ENCODE measurements at regions not wholly inside any gene's neighbourhood (a gene's known extent, or its start where the extent isn't known, plus 50 kb on each side); places are given as distances from the start of the nearest gene placed in this dataset.

DNA sequence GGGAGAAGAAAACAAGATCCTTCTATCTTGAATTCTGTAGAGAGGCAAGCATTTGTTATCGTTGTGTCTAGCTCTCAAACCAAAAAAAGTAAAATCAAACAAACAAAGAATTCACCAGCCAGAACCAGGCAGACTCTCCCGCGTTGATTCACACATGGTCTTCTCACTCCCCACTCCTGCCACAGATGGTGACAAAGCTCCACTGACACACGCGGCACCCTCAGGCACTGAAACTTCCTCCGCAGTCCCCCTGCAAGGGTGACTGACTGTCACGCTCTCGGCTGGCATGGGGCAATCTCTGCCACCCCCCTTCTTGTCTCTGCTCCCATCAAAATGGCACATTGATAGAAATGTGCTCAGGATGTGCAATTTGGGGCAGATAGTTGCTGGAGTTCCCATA is 304.9 kb downstream of the DHX15 start:
- no peak for DNase-seq

DNA sequence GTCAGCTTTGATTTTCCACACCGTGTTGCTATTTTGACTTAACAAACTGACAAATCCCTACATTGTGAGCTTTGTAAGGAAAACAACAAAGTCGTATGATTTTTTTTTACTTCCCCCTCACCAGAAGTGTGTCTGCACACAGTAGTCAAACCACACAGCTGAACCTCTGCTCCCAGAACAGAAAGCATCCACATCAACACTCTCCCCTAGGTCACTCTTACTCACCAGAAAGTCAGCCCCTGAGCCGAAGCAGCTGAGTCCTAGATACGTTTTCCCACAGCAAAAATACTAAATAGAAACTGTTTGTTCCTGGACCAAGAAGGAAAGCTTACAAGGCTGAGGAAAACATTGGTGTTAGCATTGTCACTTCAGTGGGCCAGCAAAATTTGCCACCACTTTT is 305.7 kb downstream of the DHX15 start:
- DNase-seq = no peak

DNA sequence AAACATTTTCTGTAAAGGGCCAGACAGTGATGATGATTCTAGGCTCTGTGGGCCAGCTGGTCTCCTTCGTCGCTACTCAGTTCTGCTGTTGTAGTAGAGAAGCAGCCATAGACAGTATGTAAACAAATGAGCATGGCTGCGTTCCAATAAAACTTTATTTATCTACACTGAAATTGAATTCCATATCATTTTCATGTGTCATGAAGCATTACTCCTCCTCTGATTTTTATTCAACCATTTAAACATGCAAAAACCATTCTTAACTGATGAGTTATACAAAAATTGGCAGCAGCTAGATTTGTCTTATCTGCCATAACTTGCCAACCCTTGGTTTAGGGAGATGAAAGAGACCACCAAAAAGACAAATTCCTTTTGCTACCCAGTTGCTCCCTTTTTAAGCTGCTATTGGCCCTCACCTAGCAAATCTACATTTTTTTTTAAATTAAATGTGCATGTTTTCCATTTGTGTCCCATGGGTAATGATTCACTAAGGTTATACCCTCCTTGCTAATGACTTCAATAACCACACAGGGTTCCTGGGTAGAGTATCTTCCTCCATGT is 309.9 kb downstream of the DHX15 start:
- DNase-seq = no peak

DNA sequence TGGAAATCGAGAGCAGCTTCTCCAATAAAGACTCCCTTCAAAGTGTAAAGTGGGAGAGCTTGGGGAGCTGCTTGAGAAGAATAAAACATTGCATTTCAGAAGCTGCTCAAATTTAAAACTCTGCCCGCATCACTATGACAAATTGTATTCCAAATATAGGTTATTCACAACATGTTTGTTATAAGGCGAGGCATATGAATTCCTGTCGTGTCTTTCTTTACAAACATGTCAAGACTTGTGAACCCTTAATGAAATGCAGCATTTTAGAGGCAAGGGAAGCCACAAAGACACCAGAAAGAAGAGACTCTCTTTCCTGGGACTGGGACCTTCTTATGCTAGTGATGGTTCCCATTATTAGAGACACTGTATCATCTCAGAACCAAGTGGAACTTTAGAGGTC is 311.2 kb downstream of the DHX15 start:
- DNase-seq = no peak

GRCh38 chr4:24266951-24267722 is 317.2 kb downstream of the DHX15 start:
- no peak for DNase-seq

GRCh38 chr4:24265989-24266388 is 318.4 kb downstream of the DHX15 start:
- DNase-seq = no peak

GRCh38 chr4:24262616-24263015 is 321.7 kb downstream of the DHX15 start:
- DNase-seq = no peak

DNA sequence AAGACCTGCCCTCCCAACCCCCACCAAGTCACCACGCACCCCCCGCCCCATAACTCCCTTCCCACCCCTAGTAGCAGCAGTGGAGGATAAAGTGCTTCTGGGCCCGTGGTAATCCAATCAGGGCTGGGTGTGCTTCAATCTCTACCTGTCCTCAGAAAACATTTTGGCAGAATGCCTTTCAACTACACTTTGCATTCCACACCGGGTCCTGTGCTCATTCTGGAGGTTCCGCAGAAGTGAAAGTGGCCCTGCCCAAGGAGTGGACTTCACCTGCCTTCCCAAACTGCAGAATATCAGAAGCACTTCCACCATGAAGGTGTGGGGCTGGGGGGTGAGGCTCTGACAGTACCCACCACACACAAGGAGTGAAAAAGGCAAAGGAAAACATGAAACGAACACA is 322.3 kb downstream of the DHX15 start:
- DNase-seq = no peak

DNA sequence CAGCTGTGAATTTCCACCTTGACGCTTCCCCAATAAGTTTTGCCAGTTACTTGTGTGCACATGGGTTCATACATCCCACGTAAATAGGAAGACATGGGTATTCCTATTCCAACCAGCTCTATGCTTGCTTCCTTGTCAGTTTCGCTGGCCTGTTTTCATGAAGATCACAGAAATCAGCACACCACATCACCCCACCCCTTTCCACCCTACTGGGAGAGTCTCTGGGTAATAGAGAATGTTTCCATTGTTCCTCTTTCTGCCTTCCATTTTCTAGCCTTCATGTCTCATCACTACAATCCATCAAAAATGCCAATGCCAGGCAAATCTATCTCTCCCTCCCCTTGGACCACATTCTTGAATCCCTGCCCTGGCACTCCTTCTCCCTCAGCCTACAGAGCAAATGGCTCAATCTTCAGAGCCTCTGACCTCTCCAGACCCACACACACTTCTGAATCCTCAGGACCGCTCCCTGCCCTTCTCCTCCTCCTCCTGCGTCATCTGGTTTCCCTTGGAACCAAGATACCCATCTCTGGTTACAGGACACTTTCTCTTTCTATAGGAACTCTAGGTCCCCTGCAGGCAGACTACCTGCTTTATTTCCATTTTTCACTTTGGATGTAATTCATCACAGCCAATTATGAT is 323.3 kb downstream of the DHX15 start:
- DNase-seq = no peak

DNA sequence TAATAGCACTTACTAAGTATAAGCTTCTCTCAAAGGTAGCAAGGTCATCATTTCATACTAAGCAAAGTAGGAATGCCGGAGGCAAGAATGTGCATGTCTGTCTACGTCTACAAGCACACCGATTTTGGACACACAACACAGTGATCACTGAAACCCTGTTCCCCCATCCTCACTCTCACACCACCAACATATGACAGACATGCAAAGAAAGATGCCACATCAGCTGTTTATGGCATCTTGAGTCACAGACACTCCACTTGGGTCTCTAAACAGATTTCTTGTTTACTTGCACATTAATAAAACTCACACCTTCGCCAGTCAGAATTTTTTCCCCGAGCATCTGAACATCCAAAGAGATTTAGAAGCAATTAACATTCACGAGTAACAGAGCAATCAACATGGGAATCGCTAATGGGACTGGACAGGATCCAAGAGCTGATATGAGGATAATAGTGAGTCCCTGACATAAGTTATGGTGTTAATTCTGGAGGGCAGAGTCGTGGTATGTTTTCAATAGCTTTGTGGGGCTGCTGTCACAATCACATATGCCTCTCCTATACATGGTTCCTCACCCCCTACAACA is 324.1 kb downstream of the DHX15 start:
- DNase-seq = no peak

DNA sequence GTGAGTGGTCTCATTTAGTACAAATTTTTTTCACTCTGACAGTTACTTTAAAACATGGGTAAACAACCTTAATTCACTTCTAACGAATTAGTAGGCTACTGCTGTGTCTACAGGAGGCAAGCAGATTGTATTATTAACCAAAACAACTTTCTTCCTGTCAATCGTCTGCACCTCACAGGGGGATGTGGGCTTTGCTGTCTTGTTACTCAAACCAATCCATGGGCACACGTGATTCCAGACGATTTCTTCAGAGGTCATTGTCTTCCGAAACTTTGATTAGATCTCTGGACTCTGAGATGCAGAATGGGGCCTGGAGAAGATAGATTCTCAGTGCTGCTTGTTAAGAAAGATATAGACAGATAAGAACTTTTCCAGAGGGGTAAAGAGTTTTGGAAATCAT is 327.8 kb downstream of the DHX15 start:
- no peak for DNase-seq

GRCh38 chr4:24256066-24256465 is 328.3 kb downstream of the DHX15 start:
- DNase-seq = no peak

DNA sequence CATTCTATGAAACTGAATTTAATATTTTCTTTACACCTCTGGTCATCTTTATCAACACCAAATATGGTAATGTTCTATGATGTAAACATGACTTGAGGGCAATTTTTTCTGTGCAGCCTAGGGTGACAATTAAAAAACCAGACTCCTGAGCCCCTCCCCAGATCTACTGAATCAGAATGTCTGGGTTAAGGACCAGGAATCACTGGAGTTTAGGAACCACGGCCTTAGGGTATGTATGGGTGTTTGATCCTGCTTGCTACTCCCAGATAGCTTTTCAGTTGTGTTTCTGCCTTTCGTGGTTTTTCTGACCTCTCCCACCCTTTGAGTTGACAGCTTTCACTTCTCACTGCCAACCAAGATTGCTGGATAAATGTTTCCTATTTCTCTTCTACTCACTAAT is 332.2 kb downstream of the DHX15 start:
- DNase-seq = no peak

GRCh38 chr4:24251589-24251988 is 332.8 kb downstream of the DHX15 start:
- no peak for DNase-seq

DNA sequence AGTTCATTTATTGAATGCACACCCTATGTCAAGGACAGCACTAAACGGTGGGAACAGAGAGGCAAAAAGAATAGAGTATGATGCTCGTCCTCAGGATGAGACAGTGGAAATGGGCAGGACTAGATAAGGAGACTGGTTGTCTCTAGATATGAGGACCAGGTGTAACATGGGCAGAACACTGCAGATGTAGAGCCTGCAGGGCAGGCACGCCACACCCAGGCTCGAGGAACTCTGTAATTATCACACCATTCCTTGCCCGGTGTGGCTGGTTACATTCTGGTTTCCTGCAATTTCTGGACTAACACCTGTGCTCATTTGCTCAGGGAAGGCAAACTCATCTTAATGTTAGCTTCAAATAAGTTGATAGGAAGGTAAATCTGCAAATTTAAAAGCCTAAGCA is 334.4 kb downstream of the DHX15 start:
- DNase-seq = no peak

GRCh38 chr4:24248674-24249630 is 335.4 kb downstream of the DHX15 start:
- DNase-seq = no peak

DNA sequence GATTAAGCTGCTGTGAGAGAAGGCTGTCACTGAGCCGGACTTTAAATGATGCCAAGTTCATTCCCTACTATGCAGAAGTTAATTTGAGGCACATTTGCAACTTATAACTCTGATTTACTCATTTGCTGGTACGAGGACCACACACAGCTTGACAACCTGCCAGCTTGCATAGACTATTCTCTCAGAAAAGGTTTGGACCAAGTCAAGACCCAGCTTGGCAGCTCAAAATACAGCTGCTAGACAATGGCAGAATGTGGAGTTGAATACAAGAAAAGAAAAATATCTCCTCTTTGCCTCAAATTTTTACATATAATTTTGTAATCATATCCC is 338.9 kb downstream of the DHX15 start:
- no peak for DNase-seq

GRCh38 chr4:24244663-24245490 is 339.5 kb downstream of the DHX15 start:
- no peak for DNase-seq

- no peak for DNase-seq
These were observed 340.7 kb downstream of the DHX15 start for GRCh38 chr4:24243641-24244040.

DNA sequence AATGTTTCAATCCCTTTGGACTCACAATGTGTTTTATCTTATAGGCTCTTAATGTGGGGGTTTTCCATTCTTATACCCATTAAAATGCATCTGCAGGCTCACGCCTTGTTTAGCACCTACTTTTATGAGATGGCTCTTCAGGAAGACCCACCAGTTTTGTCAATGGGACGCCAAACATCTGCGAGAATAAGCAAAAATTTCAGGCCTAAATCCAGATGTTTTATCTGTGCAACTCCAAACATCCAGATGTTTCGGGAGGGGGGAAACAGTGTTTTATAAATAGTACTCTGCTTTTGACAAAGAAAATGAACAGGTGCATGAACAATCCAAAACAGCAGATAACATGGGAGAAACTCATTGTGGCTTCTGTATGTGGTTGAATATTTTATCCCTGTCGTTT is 342.8 kb downstream of the DHX15 start:
- DNase-seq = no peak

GRCh38 chr4:24240655-24241054 is 343.7 kb downstream of the DHX15 start:
- no peak for DNase-seq

- no peak for DNase-seq
These were observed 346.6 kb downstream of the DHX15 start for GRCh38 chr4:24237709-24238108.
